IMR-90 (cell line): ENCODE measurements at regions not wholly inside any gene's neighbourhood (a gene's known extent, or its start where the extent isn't known, plus 50 kb on each side); places are given as distances from the start of the nearest gene placed in this dataset.

Experiments used
- BHLHE40 ChIP-seq: fragments of 150-350 bp; IDR thresholded peaks from 2 replicates; pipeline ENCODE4 v1.6.1; 2016; ENCODE audit warnings: mild to moderate bottlenecking, low read depth, low read length
- CEBPB ChIP-seq: IDR thresholded peaks from 2 replicates; pipeline ENCODE4 v1.6.1; 2012; ENCODE audit warnings: low read depth, low read length, improper control_type of control experiment
- CHD1 ChIP-seq: IDR thresholded peaks from 2 replicates; pipeline ENCODE4 v1.6.1; 2012; ENCODE audit warnings: low read depth, low read length, improper control_type of control experiment
- CTCF ChIP-seq: conservative IDR thresholded peaks from 2 replicates; pipeline ENCODE4 v1.5.1; 2012; ENCODE audit warnings: mild to moderate bottlenecking, low read depth, low read length, improper control_type of control experiment
- ELK1 ChIP-seq: fragments of 150-350 bp; IDR thresholded peaks from 2 replicates; pipeline ENCODE4 v1.6.1; 2016; ENCODE audit warnings: low read depth, mild to moderate bottlenecking, low read length, moderate library complexity, borderline replicate concordance
- FOS ChIP-seq: fragments of 150-350 bp; IDR thresholded peaks from 2 replicates; pipeline ENCODE4 v1.6.1; 2016; ENCODE audit warnings: low read depth, low read length
- MAFK ChIP-seq: IDR thresholded peaks from 2 replicates; pipeline ENCODE4 v1.6.1; 2012; ENCODE audit warnings: low read depth, low read length, improper control_type of control experiment
- MAZ ChIP-seq: IDR thresholded peaks from 2 replicates; pipeline ENCODE4 v1.6.1; 2012; ENCODE audit warnings: low read depth, mild to moderate bottlenecking, low read length, improper control_type of control experiment, moderate library complexity, borderline replicate concordance
- MXI1 ChIP-seq: IDR thresholded peaks from 2 replicates; pipeline ENCODE4 v1.6.1; 2012; ENCODE audit warnings: low read depth, mild to moderate bottlenecking, low read length, moderate library complexity, borderline replicate concordance
- NFE2L2 ChIP-seq: fragments of 150-350 bp; IDR thresholded peaks from 2 replicates; pipeline ENCODE4 v1.6.1; 2016; ENCODE audit warnings: low read depth, mild to moderate bottlenecking, low read length
- POLR2A ChIP-seq: IDR thresholded peaks from 2 replicates; pipeline ENCODE4 v1.6.1; 2012; ENCODE audit warnings: mild to moderate bottlenecking, low read depth, low read length
- RAD21 ChIP-seq: IDR thresholded peaks from 2 replicates; pipeline ENCODE4 v1.6.1; 2012; ENCODE audit warnings: low read length, improper control_type of control experiment
- RCOR1 ChIP-seq: IDR thresholded peaks from 2 replicates; pipeline ENCODE4 v1.6.1; 2012; ENCODE audit warnings: mild to moderate bottlenecking, low read length, improper control_type of control experiment; ENCODE audit not compliant: insufficient replicate concordance
- USF2 ChIP-seq: fragments of 150-350 bp; IDR thresholded peaks from 2 replicates; pipeline ENCODE4 v1.6.1; 2017; ENCODE audit warnings: mild to moderate bottlenecking, antibody characterized with exemption, low read length, low read depth

DNA sequence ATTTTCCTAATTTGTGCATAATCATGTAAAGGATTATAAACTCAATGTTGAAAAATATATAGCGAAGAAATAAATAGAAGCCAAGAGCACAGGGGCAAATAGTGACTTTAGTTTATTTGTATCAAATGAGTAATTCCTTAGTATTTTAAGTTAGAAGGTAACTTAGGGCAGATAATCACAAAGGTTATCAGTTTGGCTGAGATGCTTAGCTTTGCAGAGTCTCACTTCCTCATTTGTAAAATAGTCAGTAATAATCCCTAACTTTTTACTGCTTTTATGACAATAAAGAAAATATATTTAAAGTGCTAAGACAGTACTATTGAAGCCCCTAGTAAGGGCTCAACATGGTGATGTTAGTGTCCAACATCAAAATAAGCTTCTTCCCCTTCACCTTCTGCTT is 297.4 kb upstream of the TUSC1 start:
- TF ChIP-seq POLR2A (no peak), CTCF (no peak), USF2 (no peak), BHLHE40 (no peak), MAZ (no peak), MXI1 (no peak), NFE2L2 (no peak), CHD1 (no peak), CEBPB (no peak), RAD21 (no peak), RCOR1 (no peak), MAFK (no peak), ELK1 (no peak), FOS (no peak)
